Keratinocyte (primary cell): ENCODE measurements at regions not wholly inside any gene's neighbourhood (a gene's known extent, or its start where the extent isn't known, plus 50 kb on each side); places are given as distances from the start of the nearest gene placed in this dataset.

Source experiments
- DNase-seq: peaks from one replicate; pipeline ENCODE4 v3.0.0-alpha.2; 2011; ENCODE audit warnings: low read depth, missing footprints, low spot score
- FAIRE-seq: peaks from 2 replicates; lab custom pipeline; 2011; peaks lifted over from hg19 to GRCh38; lab: Jason Lieb, UNC
- H2AFZ ChIP-seq: 2 replicates; pipeline ENCODE4 v1.6.0; 2012; ENCODE audit warnings: low read length, control low read depth, inconsistent platforms; ENCODE audit not compliant: control insufficient read depth
- H3K27ac ChIP-seq: 2 replicates; pipeline ENCODE4 v1.5.1; 2011; ENCODE audit warnings: low read length; ENCODE audit not compliant: control insufficient read depth, insufficient read depth
- H3K27me3 ChIP-seq: 3 replicates; pipeline ENCODE4 v1.6.0; 2011; ENCODE audit warnings: low read length; ENCODE audit not compliant: control insufficient read depth, insufficient read depth; ENCODE audit errors: extremely low read depth
- H3K36me3 ChIP-seq, 2 experiments: 2 replicates in 1 of 2; 3 replicates in 1 of 2; pipeline ENCODE4 v1.5.1; 2011; ENCODE audit warnings: low read length in 2 of 2, mild to moderate bottlenecking in 1 of 2; ENCODE audit not compliant: control insufficient read depth in 2 of 2, insufficient read depth in 2 of 2; ENCODE audit errors: extremely low read depth in 1 of 2
- H3K4me1 ChIP-seq: 3 replicates; pipeline ENCODE4 v1.5.1; 2011; ENCODE audit warnings: low read length; ENCODE audit not compliant: control insufficient read depth, insufficient read depth; ENCODE audit errors: extremely low read depth
- H3K4me2 ChIP-seq: 3 replicates; pipeline ENCODE4 v1.6.0; 2011; ENCODE audit warnings: low read depth, low read length; ENCODE audit not compliant: control insufficient read depth, insufficient read depth; ENCODE audit errors: extremely low read depth
- H3K4me3 ChIP-seq, 3 experiments: fragments of 200-600 bp in 1 of 3; sonication (generic) in 1 of 3; 2 replicates in 2 of 3; 3 replicates in 1 of 3; pipeline ENCODE4 v1.5.1; 2011 to 2016; ENCODE audit warnings: low read length in 3 of 3, mild to moderate bottlenecking in 3 of 3, control low read depth in 2 of 3, inconsistent platforms in 1 of 3, low read depth in 1 of 3, mixed read lengths in 1 of 3, mixed run types in 1 of 3, moderate library complexity in 1 of 3; ENCODE audit not compliant: control insufficient read depth in 2 of 3, insufficient read depth in 2 of 3; ENCODE audit errors: extremely low read depth in 1 of 3
- H3K79me2 ChIP-seq: 2 replicates; pipeline ENCODE4 v1.6.0; 2012; ENCODE audit warnings: low read length; ENCODE audit not compliant: control insufficient read depth, insufficient read depth
- H3K9ac ChIP-seq: 3 replicates; pipeline ENCODE4 v1.6.0; 2011; ENCODE audit warnings: low read length; ENCODE audit not compliant: control insufficient read depth, insufficient read depth; ENCODE audit errors: extremely low read depth
- H3K9me1 ChIP-seq: 3 replicates; pipeline ENCODE4 v1.6.0; 2011; ENCODE audit warnings: low read length; ENCODE audit not compliant: control insufficient read depth, insufficient read depth; ENCODE audit errors: extremely low read depth
- H3K9me3 ChIP-seq: 2 replicates; pipeline ENCODE4 v1.5.1; 2012; ENCODE audit warnings: low read depth, low read length; ENCODE audit not compliant: control insufficient read depth
- H4K20me1 ChIP-seq: 3 replicates; pipeline ENCODE4 v1.6.0; 2011; ENCODE audit warnings: low read length; ENCODE audit not compliant: control insufficient read depth, insufficient read depth; ENCODE audit errors: extremely low read depth
- CTCF ChIP-seq, 3 experiments: IDR thresholded peaks in 1 of 3; conservative IDR thresholded peaks in 1 of 3; optimal IDR thresholded peaks in 1 of 3; 2 replicates in 2 of 3; 3 replicates in 1 of 3; pipeline versions ENCODE3 to v1.5.1; 2011; ENCODE audit warnings: low read length in 3 of 3, mild to moderate bottlenecking in 3 of 3, moderate library complexity in 2 of 3, control low read depth in 1 of 3, inconsistent platforms in 1 of 3; ENCODE audit not compliant: insufficient read depth in 2 of 3; ENCODE audit errors: extremely low read depth in 1 of 3
- EZH2 ChIP-seq: IDR thresholded peaks from one replicate; pipeline ENCODE4 v1.6.1; 2012; ENCODE audit warnings: inconsistent platforms, mild to moderate bottlenecking, low read length, moderate library complexity
- dilution Hi-C: fragments of 300-500 bp; cut with MboI; formaldehyde crosslinking; loops from one replicate; pipeline ENCODE4 v1.7.0; 2020; ENCODE audit warnings: low sequenced_read_pairs; ENCODE audit not compliant: extremely low pct_ligation_motif_present

GRCh38 chr15:35168464-35168863 lies 83.4 kb upstream of the NANOGP8 start:
- DNase-seq (no peak), FAIRE-seq (no peak)
- Histone ChIP-seq H3K9ac (no peak overlapping the region), H3K36me3 (no peaks in the 10 kb centered on the region), H3K4me1 (no peaks in the 10 kb centered on the region), H3K4me2 (no peak overlapping the region), H3K27me3 (no peaks in the 10 kb centered on the region), H4K20me1 (no peaks in the 10 kb centered on the region), H3K79me2 (no peaks in the 10 kb centered on the region), H3K4me3 (no peak overlapping the region), H3K9me1 (no peaks in the 10 kb centered on the region), H3K9me3 (no peaks in the 10 kb centered on the region), H3K27ac (no peak overlapping the region), H2AFZ (no peak overlapping the region)
- TF ChIP-seq EZH2 (no peak), CTCF (optimal IDR thresholded peaks at IDR 0.05 in 1 of 3, IDR thresholded peaks at IDR 0.05 in 1 of 3, conservative IDR thresholded peaks at IDR 0.05 in 1 of 3; ENCODE audit: extremely low read depth in 1 of 3, insufficient read depth in 2 of 3, low read length in 3 of 3) (no peak)
- dilution Hi-C loops, result no loop called here

GRCh38 chr15:35167675-35168074 lies 82.6 kb upstream of the NANOGP8 start:
- no peaks in the 10 kb centered on the region for H3K4me1 ChIP-seq
- DNase-seq (no peak), FAIRE-seq (no peak)
- dilution Hi-C loops, result no loop called here
- TF ChIP-seq CTCF (optimal IDR thresholded peaks at IDR 0.05 in 1 of 3, IDR thresholded peaks at IDR 0.05 in 1 of 3, conservative IDR thresholded peaks at IDR 0.05 in 1 of 3; ENCODE audit: extremely low read depth in 1 of 3, insufficient read depth in 2 of 3, low read length in 3 of 3), result no peak
- no peaks in the 10 kb centered on the region for H4K20me1 ChIP-seq
- H3K4me3 ChIP-seq, result no peak overlapping the region
- no peak overlapping the region for H3K4me2 ChIP-seq
- H3K79me2 ChIP-seq, result no peaks in the 10 kb centered on the region
- H3K27me3 ChIP-seq, result no peaks in the 10 kb centered on the region
- H3K9me1 ChIP-seq, result no peaks in the 10 kb centered on the region
- H3K9me3 ChIP-seq, result no peaks in the 10 kb centered on the region
- no peak overlapping the region for H3K9ac ChIP-seq
- no peak overlapping the region for H2AFZ ChIP-seq
- H3K36me3 ChIP-seq, result no peaks in the 10 kb centered on the region
- H3K27ac ChIP-seq, result no peak overlapping the region
